ENCODE measurements at regions not wholly inside any gene's neighbourhood (a gene's known extent, or its start where the extent isn't known, plus 50 kb on each side); places are given as distances from the start of the nearest gene placed in this dataset.

DNA sequence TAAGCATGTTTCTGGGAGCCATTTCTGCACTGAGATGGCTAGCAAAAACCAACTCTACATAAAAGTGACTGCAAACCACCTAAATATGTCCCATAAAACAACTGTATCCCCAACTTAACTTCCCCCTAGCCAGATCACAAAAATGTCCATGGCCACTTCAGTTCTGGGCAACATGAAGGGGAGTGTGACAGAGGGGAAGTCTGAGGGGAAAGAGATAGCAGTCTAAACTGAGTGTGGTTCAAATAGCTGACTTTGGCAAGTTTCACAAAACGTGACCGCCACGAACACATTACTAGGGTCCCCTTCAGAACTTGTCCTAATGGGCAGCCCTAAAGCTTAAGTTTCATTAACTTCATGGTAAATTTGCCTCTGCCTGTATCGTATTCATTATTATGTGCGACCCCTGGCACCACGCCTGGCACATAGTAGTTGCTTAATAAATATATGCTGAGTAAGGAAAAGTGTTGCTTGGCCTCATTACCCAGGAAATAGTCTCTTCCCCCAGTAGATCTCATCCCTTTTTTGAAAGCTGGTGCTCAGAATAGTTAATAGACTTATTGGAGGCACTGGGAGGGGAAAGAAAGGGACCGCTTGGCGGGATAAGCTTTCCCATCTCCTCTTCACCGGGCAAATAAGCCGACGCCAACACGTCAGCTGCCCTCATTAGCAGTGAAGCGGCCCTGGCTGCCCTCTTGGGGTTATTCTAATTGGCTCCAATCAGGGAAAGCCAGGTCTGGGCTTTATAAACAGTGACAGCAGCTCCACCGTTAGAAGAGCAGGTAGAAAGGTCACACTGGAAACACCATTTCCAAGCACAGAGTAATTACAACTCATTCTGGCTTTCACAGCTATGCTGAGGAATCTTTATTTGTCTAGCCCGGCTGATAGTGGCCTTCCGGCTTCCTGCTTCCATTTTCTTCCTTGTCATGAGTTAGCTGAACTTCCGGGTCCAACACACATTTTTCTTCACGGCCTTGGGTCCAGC lies 122.1 kb downstream of the LRIG2 start:
- Histone ChIP-seq H3K36me3 (no peaks in the 10 kb centered on the region), H3K4me1 (no peaks in the 10 kb centered on the region), H3K9me3 (no peaks in the 10 kb centered on the region), H3K27ac (no peak overlapping the region), H3K4me3 (no peak overlapping the region), H3K27me3 (no peaks in the 10 kb centered on the region)
- intact Hi-C loops (cut with DNase I): no loop called here
- ATAC-seq: no peak
- TF ChIP-seq, protein P1, sequence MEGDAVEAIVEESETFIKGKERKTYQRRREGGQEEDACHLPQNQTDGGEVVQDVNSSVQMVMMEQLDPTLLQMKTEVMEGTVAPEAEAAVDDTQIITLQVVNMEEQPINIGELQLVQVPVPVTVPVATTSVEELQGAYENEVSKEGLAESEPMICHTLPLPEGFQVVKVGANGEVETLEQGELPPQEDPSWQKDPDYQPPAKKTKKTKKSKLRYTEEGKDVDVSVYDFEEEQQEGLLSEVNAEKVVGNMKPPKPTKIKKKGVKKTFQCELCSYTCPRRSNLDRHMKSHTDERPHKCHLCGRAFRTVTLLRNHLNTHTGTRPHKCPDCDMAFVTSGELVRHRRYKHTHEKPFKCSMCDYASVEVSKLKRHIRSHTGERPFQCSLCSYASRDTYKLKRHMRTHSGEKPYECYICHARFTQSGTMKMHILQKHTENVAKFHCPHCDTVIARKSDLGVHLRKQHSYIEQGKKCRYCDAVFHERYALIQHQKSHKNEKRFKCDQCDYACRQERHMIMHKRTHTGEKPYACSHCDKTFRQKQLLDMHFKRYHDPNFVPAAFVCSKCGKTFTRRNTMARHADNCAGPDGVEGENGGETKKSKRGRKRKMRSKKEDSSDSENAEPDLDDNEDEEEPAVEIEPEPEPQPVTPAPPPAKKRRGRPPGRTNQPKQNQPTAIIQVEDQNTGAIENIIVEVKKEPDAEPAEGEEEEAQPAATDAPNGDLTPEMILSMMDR (IDR thresholded peaks at IDR 0.05): no peak
- no peak for DNase-seq

- H3K4me1 ChIP-seq: no peaks in the 10 kb centered on the region
- H3K27ac ChIP-seq: no peak overlapping the region
- intact Hi-C loops (cut with DNase I): no loop called here
Measured at GRCh38 chr1:113197719-113198330, 124.8 kb downstream of the LRIG2 start.

GRCh38 chr1:113198806-113199205 lies 125.8 kb downstream of the LRIG2 start:
- no peak for ATAC-seq

More at GRCh38 chr1:113197719-113198330, 124.8 kb downstream of the LRIG2 start:
- H3K4me3 ChIP-seq: no peak overlapping the region
- no peak for DNase-seq
- H3K36me3 ChIP-seq: no peaks in the 10 kb centered on the region
- TF ChIP-seq, protein P1 (IDR thresholded peaks at IDR 0.05): no peak
- H3K27me3 ChIP-seq: no peaks in the 10 kb centered on the region
- no peak for ATAC-seq
- no peaks in the 10 kb centered on the region for H3K9me3 ChIP-seq

GRCh38 chr1:113199760-113200455 lies 126.9 kb downstream of the LRIG2 start:
- TF ChIP-seq, protein P1 (IDR thresholded peaks at IDR 0.05): no peak
- no peak for DNase-seq
- Histone ChIP-seq H3K27me3 (no peaks in the 10 kb centered on the region), H3K4me3 (no peak overlapping the region), H3K27ac (no peak overlapping the region), H3K4me1 (no peaks in the 10 kb centered on the region), H3K9me3 (no peaks in the 10 kb centered on the region), H3K36me3 (no peaks in the 10 kb centered on the region)
- peak; percentile 97 for ATAC-seq
- intact Hi-C loops (cut with DNase I): no loop called here

More at GRCh38 chr1:113198806-113199205, 125.8 kb downstream of the LRIG2 start:
- H3K27me3 ChIP-seq: no peaks in the 10 kb centered on the region
- no peaks in the 10 kb centered on the region for H3K9me3 ChIP-seq
- no peaks in the 10 kb centered on the region for H3K36me3 ChIP-seq
- no peak overlapping the region for H3K4me3 ChIP-seq
- TF ChIP-seq, protein P1 (IDR thresholded peaks at IDR 0.05): no peak
- DNase-seq: no peak
- H3K4me1 ChIP-seq: no peaks in the 10 kb centered on the region
- no peak overlapping the region for H3K27ac ChIP-seq
- intact Hi-C loops (cut with DNase I): no loop called here

- no peaks in the 10 kb centered on the region for H3K27me3 ChIP-seq
- no peaks in the 10 kb centered on the region for H3K9me3 ChIP-seq
- no peaks in the 10 kb centered on the region for H3K36me3 ChIP-seq
- DNase-seq (no peak), ATAC-seq (no peak)
- H3K4me1 ChIP-seq: no peaks in the 10 kb centered on the region
- intact Hi-C loops (cut with DNase I): no loop called here
- H3K4me3 ChIP-seq: no peak overlapping the region
- H3K27ac ChIP-seq: no peak overlapping the region
- TF ChIP-seq, protein P1 (IDR thresholded peaks at IDR 0.05): no peak
Measured at GRCh38 chr1:113201560-113201959, 128.6 kb downstream of the LRIG2 start.

Data from upper lobe of right lung (tissue), 1 donor.